ENCODE measurements at regions not wholly inside any gene's neighbourhood (a gene's known extent, or its start where the extent isn't known, plus 50 kb on each side); places are given as distances from the start of the nearest gene placed in this dataset.
"Not testable (repeated sequence)": the region's sequence is repeated elsewhere in the genome, so short reads cannot be mapped to it uniquely, and the experiment has no call there.

- DNase-seq (ENCODE audit: low read depth in 2 of 2) = no peak
Observed at GRCh38 chr1:195754874-195755273, 853.4 kb downstream of the KCNT2 start.

- DNase-seq (ENCODE audit: low read depth in 2 of 2) = no peak
Observed at GRCh38 chr1:195754303-195754702, 853.9 kb downstream of the KCNT2 start.

- DNase-seq (ENCODE audit: low read depth in 2 of 2) = no peak
Observed at GRCh38 chr1:195748969-195749368, 859.3 kb downstream of the KCNT2 start.

- no peak for DNase-seq (ENCODE audit: low read depth in 2 of 2)
Observed at GRCh38 chr1:195745189-195746010, 862.8 kb downstream of the KCNT2 start.

GRCh38 chr1:195744256-195744655, 864.0 kb downstream of the KCNT2 start:
- DNase-seq (ENCODE audit: low read depth in 2 of 2) = no peak

GRCh38 chr1:195740862-195741261, 867.4 kb downstream of the KCNT2 start:
- peak; percentile 53 for DNase-seq (ENCODE audit: low read depth in 2 of 2)

GRCh38 chr1:195738966-195739650, 869.1 kb downstream of the KCNT2 start:
- DNase-seq (ENCODE audit: low read depth in 2 of 2) = no peak

- DNase-seq (ENCODE audit: low read depth in 2 of 2) = no peak
Observed at GRCh38 chr1:195735140-195735539, 873.1 kb downstream of the KCNT2 start.

- DNase-seq (ENCODE audit: low read depth in 2 of 2) = no peak
Observed at GRCh38 chr1:195733826-195734225, 874.4 kb downstream of the KCNT2 start.

- no peak for DNase-seq (ENCODE audit: low read depth in 2 of 2)
Observed at GRCh38 chr1:195733408-195733807, 874.8 kb downstream of the KCNT2 start.

GRCh38 chr1:195731385-195731784, 876.9 kb downstream of the KCNT2 start:
- DNase-seq (ENCODE audit: low read depth in 2 of 2) = no peak

- DNase-seq (ENCODE audit: low read depth in 2 of 2) = no peak
Observed at GRCh38 chr1:195723796-195724194, 884.4 kb downstream of the KCNT2 start.

- not testable (repeated sequence) for DNase-seq (ENCODE audit: low read depth in 2 of 2)
Observed at GRCh38 chr1:195722852-195723795, 885.1 kb downstream of the KCNT2 start.

GRCh38 chr1:195722146-195722545, 886.1 kb downstream of the KCNT2 start:
- not testable (repeated sequence) for DNase-seq (ENCODE audit: low read depth in 2 of 2)

GRCh38 chr1:195721210-195721971, 886.8 kb downstream of the KCNT2 start:
- DNase-seq (ENCODE audit: low read depth in 2 of 2) = no peak

- peak in 1 of 2 experiments; percentile 37 for DNase-seq (ENCODE audit: low read depth in 2 of 2)
Observed at GRCh38 chr1:195717651-195718050, 890.6 kb downstream of the KCNT2 start.

- no peak for DNase-seq (ENCODE audit: low read depth in 2 of 2)
Observed at GRCh38 chr1:195715652-195716051, 892.6 kb downstream of the KCNT2 start.

- peak; percentile 34 for DNase-seq (ENCODE audit: low read depth in 2 of 2)
Observed at GRCh38 chr1:195714248-195714647, 894.0 kb downstream of the KCNT2 start.

GRCh38 chr1:195709821-195710220, 898.4 kb downstream of the KCNT2 start:
- no peak for DNase-seq (ENCODE audit: low read depth in 2 of 2)

GRCh38 chr1:195704028-195704427, 904.2 kb downstream of the KCNT2 start:
- DNase-seq (ENCODE audit: low read depth in 2 of 2) = no peak

- DNase-seq (ENCODE audit: low read depth in 2 of 2) = no peak
Observed at GRCh38 chr1:195701149-195701548, 907.1 kb downstream of the KCNT2 start.
